ENCODE measurements at regions not wholly inside any gene's neighbourhood (a gene's known extent, or its start where the extent isn't known, plus 50 kb on each side); places are given as distances from the start of the nearest gene placed in this dataset.

DNA sequence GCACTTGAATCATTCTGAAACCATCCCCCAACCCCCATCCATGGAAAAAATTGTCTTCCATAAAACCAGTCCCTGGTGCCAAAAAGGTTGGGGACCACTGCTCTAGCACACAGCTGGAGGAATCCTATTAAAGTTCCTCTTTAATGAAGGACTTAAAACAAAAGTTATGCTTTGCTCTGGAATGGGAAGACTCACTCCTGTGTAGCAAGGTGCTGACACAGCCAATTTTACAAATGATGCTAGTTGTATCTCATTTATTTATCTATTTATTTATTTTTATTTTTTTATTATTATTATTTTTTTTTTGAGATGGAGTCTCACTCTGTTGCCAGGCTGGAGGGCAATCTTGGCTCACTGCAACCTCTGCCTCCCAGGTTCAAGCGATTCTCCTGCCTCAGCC lies 58.9 kb upstream of the NDUFV2 start:
- intact Hi-C loops (cut with DNase I), result no loop called here
- 92 to 100% methylated on average over 1 of the region's 1 CpG for WGBS, 2 donors
- DNase-seq (no peak), ATAC-seq (no peak)
- H3K9me3 ChIP-seq, result no peaks in the 10 kb centered on the region
- H3K4me1 ChIP-seq, result no peaks in the 10 kb centered on the region
- H3K36me3 ChIP-seq, result no peaks in the 10 kb centered on the region
- no peaks in the 10 kb centered on the region for H3K27me3 ChIP-seq
- TF ChIP-seq, protein P1, sequence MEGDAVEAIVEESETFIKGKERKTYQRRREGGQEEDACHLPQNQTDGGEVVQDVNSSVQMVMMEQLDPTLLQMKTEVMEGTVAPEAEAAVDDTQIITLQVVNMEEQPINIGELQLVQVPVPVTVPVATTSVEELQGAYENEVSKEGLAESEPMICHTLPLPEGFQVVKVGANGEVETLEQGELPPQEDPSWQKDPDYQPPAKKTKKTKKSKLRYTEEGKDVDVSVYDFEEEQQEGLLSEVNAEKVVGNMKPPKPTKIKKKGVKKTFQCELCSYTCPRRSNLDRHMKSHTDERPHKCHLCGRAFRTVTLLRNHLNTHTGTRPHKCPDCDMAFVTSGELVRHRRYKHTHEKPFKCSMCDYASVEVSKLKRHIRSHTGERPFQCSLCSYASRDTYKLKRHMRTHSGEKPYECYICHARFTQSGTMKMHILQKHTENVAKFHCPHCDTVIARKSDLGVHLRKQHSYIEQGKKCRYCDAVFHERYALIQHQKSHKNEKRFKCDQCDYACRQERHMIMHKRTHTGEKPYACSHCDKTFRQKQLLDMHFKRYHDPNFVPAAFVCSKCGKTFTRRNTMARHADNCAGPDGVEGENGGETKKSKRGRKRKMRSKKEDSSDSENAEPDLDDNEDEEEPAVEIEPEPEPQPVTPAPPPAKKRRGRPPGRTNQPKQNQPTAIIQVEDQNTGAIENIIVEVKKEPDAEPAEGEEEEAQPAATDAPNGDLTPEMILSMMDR (IDR thresholded peaks at IDR 0.05), result peak in 1 of 9 donors; percentile 3
- H3K4me3 ChIP-seq, result no peak overlapping the region
- no peak overlapping the region for H3K27ac ChIP-seq

- WGBS, 2 donors, result 83 to 97% methylated on average over 7 of the region's 7 CpGs
- H3K27me3 ChIP-seq, result no peaks in the 10 kb centered on the region
- DNase-seq (no peak), ATAC-seq (no peak)
- intact Hi-C loops (cut with DNase I), result loop anchor here in 1 of 10 donors (5.0 kb wide), 1 partner anchor 55 kb away; no protein-coding TSS in a partner anchor
- no peaks in the 10 kb centered on the region for H3K36me3 ChIP-seq
- no peak overlapping the region for H3K4me3 ChIP-seq
- H3K9me3 ChIP-seq, result peaks cover 0 to 22% (median 0%) of the 10 kb centered on the region in 11 donors
- H3K4me1 ChIP-seq, result no peaks in the 10 kb centered on the region
- TF ChIP-seq, protein P1 (IDR thresholded peaks at IDR 0.05), result no peak
- no peak overlapping the region for H3K27ac ChIP-seq
Measured at GRCh38 chr18:9047715-9048114, 54.8 kb upstream of the NDUFV2 start.

DNA sequence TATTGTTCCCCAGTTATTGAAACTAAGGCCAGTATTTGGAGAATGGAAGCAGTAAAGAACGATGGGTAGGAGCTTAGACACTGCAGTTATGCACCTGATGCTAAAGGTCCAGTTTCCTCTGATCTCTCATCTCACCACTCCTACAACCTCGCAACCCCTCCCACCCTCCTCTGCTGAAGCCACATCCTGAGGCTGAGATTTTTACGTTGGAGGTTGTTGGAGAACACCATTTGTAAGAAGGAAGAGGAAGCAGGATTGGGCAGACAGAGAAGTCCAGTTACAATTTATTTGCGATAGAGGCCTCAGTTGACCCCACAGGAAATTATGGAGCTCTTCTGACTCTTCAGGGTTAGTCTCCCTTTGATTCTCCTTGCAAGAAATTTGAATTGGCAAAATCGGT lies 54.3 kb upstream of the NDUFV2 start:
- no peak for DNase-seq
- H3K4me3 ChIP-seq, result no peak overlapping the region
- peaks cover 0 to 28% (median 0%) of the 10 kb centered on the region in 11 donors for H3K9me3 ChIP-seq
- no peak for ATAC-seq
- 79 to 89% methylated on average over 5 of the region's 5 CpGs for WGBS, 2 donors
- H3K4me1 ChIP-seq, result no peaks in the 10 kb centered on the region
- no peak overlapping the region for H3K27ac ChIP-seq
- no peaks in the 10 kb centered on the region for H3K36me3 ChIP-seq
- no peaks in the 10 kb centered on the region for H3K27me3 ChIP-seq
- intact Hi-C loops (cut with DNase I), result loop anchor here in 1 of 10 donors (5.0 kb wide), 1 partner anchor 56 kb away; no protein-coding TSS in a partner anchor
- TF ChIP-seq, protein P1 (IDR thresholded peaks at IDR 0.05), result no peak

DNA sequence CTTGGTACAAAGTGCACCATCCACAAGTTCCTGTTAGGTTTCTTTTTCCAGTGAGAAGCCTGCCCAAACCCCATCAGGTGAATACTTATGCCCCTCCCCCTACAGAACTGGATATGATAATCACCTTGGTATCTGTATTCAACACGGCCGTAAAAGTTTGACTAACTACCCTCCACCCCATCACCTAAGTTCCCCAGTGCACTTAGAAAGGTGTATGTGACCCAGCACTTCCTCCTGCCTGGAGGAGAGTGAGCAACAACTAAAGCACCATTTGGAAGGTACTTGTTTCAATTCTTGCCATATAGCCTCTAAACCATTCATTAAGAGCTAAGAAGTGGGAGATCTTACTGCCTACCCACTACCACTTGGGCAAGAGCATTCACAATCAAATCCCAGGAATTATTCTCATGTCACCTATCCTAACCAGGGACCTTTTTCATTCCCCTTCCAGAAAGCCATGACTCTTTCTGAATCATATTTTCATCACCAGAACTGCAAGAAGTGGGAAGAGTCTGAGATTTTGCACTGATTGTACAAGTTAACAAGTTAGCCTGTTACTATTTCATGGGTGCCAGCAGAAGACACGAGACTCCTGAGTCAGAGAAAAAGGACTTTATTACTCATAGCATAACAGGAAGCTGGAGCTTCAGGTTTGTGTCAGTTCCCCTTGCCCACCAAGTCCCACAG lies 53.5 kb upstream of the NDUFV2 start:
- no peaks in the 10 kb centered on the region for H3K4me1 ChIP-seq
- intact Hi-C loops (cut with DNase I), result loop anchor here in 1 of 10 donors (5.0 kb wide), 1 partner anchor 57 kb away; no protein-coding TSS in a partner anchor
- no peak for ATAC-seq
- DNase-seq, result no peak
- no peak overlapping the region for H3K4me3 ChIP-seq
- WGBS, 2 donors, result 83% methylated on average over 3 of the region's 3 CpGs
- peaks cover 0 to 33% (median 0%) of the 10 kb centered on the region in 11 donors for H3K9me3 ChIP-seq
- TF ChIP-seq, protein P1 (IDR thresholded peaks at IDR 0.05), result no peak
- H3K36me3 ChIP-seq, result no peaks in the 10 kb centered on the region
- H3K27me3 ChIP-seq, result no peaks in the 10 kb centered on the region
- H3K27ac ChIP-seq, result no peak overlapping the region

Data from heart right ventricle (tissue), 16 donors.